ENCODE measurements at regions not wholly inside any gene's neighbourhood (a gene's known extent, or its start where the extent isn't known, plus 50 kb on each side); places are given as distances from the start of the nearest gene placed in this dataset.

DNA sequence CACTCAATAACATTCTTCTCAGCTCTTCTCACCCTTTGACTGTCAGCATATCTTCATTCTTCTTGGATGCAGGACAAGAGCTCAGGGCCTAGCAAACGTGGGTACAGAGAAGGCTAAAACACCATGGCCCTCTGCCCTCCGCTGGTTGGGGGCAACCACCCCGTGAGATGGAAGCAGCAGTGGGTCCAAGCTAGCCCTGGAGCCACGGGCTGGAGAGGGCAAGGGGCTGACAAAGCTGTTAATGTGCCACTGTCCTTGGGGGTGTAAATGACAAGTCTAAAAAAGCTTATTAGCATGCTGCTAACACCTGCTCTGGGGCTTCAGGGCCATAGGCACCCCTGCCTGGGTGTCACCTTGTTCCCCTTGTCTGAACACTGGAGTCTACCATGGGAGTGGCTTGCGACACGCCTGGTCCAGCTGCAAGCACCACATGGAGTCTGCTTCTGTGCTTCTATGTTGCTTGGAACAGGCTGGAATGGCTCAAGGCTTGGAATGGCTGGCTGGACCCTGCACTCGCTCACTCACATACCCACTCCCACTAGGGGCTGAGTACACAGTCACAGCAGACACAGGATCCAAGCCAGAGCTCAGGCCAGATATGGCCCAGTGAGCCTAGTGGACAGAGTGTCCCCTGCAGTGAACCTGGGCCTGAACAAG, 246.0 kb downstream of the PCDH10 start:
- intact Hi-C loops (cut with DNase I) = no loop called here
- no peak overlapping the region for H3K4me3 ChIP-seq
- H3K36me3 ChIP-seq = no peaks in the 10 kb centered on the region
- TF ChIP-seq, protein P1, sequence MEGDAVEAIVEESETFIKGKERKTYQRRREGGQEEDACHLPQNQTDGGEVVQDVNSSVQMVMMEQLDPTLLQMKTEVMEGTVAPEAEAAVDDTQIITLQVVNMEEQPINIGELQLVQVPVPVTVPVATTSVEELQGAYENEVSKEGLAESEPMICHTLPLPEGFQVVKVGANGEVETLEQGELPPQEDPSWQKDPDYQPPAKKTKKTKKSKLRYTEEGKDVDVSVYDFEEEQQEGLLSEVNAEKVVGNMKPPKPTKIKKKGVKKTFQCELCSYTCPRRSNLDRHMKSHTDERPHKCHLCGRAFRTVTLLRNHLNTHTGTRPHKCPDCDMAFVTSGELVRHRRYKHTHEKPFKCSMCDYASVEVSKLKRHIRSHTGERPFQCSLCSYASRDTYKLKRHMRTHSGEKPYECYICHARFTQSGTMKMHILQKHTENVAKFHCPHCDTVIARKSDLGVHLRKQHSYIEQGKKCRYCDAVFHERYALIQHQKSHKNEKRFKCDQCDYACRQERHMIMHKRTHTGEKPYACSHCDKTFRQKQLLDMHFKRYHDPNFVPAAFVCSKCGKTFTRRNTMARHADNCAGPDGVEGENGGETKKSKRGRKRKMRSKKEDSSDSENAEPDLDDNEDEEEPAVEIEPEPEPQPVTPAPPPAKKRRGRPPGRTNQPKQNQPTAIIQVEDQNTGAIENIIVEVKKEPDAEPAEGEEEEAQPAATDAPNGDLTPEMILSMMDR (IDR thresholded peaks at IDR 0.05) = no peak
- no peak overlapping the region for H3K27ac ChIP-seq
- no peak for DNase-seq
- H3K9me3 ChIP-seq = no peaks in the 10 kb centered on the region
- no peaks in the 10 kb centered on the region for H3K27me3 ChIP-seq
- 79 to 82% methylated on average over 7 of the region's 7 CpGs for WGBS, 2 donors
- ATAC-seq = no peak
- H3K4me1 ChIP-seq = no peaks in the 10 kb centered on the region

DNA sequence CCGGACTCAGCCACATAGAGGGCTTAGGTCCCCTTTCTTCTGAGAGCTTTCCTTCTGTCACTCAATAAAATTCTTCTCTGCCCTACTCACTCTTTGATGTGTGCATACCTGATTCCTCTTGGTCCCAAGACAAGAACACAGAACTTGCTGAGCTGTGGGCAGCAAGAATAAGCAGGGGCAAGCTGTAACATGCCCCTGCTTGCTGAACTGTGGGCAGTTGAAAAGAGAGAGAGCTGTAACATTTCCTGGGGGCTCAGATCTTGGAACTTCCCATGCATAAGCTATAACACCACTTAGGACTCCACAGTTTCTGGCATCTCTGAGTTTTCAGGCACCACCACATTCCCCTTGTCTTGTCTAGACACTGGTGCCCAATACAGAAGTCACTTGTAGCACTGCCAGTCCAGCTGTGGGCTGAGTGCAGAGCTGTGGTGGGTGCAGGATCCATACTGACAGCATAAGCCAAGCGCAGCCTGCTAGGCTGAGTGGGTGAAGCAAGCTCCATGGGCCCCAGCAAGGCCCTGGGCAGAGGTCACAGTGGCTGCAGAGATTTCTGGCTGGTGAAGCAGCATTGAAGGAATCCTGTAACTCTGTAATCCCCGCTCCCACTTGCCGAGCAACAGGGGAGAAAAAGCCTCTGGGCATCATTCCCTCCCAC, 241.2 kb downstream of the PCDH10 start:
- Histone ChIP-seq H3K4me1 (no peaks in the 10 kb centered on the region), H3K4me3 (no peak overlapping the region), H3K9me3 (no peaks in the 10 kb centered on the region), H3K27ac (no peak overlapping the region), H3K36me3 (no peaks in the 10 kb centered on the region), H3K27me3 (no peaks in the 10 kb centered on the region)
- 81 to 89% methylated on average over 4 of the region's 4 CpGs for WGBS, 2 donors
- no peak for ATAC-seq
- intact Hi-C loops (cut with DNase I) = no loop called here
- TF ChIP-seq, protein P1 (IDR thresholded peaks at IDR 0.05) = no peak
- DNase-seq = no peak

DNA sequence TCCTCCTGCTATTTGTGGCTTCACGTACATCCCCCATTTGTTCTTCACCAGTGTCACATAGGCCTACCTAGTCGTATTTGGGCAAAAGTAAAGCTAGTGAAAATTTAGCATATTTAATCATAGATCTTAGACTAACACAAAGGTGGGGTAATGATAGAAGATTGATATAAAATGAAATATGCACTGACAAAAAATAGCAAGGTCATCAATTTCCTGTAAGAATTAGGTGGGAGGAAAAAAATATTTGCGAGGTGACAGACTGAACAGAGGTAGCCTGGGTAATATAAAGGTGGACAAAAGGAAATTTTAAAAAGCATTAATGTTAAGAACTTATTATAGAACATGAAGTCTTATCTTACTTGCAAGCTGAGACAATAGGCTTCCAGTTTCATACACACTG, 239.9 kb downstream of the PCDH10 start:
- peaks cover 0 to 4% (median 0%) of the 10 kb centered on the region in 11 donors for H3K9me3 ChIP-seq
- TF ChIP-seq, protein P1 (IDR thresholded peaks at IDR 0.05) = no peak
- H3K27me3 ChIP-seq = no peaks in the 10 kb centered on the region
- WGBS, 2 donors = 81 to 84% methylated on average over 3 of the region's 3 CpGs
- no peaks in the 10 kb centered on the region for H3K36me3 ChIP-seq
- DNase-seq = no peak
- no peak overlapping the region for H3K4me3 ChIP-seq
- intact Hi-C loops (cut with DNase I) = no loop called here
- no peak overlapping the region for H3K27ac ChIP-seq
- ATAC-seq = no peak
- no peaks in the 10 kb centered on the region for H3K4me1 ChIP-seq

DNA sequence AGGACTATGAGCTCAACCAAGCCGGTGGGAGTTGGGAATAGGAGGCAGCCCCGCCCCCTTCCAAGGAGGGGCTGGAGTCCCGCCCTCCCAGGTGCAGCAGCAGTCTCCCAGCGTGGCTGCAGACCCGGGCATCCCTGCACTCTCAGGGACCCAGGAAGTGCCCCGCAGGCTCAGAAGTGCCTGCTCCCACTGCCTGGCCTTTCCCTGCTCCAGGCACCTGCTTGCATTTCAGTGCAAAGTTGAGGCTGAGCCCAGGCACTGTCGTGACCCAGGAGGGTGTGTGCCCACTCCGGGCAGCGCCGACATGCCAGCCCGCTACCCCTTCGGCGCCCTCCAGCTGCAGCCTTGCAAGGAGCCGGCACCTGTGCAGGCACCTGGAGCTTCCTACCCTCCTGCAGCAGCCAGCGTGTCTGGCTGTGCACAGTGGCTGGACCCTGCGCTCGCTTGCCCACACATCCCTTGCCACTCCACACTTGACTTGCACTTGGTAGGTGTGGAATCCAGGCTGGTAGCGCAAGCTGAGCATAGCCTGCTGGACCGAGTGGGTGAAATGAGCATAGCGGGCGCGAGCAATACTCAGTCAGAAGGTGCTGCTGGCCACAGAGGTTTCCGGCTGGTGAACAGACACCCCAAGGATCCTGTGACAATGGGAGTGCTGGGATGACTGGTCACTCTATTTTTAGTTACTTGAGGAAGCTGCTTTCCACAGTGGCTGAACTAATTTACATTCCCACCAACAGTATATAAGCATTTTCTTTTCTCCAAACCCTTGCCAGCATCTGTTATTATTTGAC, 236.3 kb downstream of the PCDH10 start:
- DNase-seq = no peak
- Histone ChIP-seq H3K4me3 (no peak overlapping the region), H3K9me3 (peaks cover 0 to 4% (median 0%) of the 10 kb centered on the region in 11 donors), H3K27me3 (no peaks in the 10 kb centered on the region), H3K27ac (no peak overlapping the region), H3K36me3 (no peaks in the 10 kb centered on the region), H3K4me1 (no peaks in the 10 kb centered on the region)
- intact Hi-C loops (cut with DNase I) = no loop called here
- TF ChIP-seq, protein P1 (IDR thresholded peaks at IDR 0.05) = no peak
- no peak for ATAC-seq
- WGBS, 2 donors = 87 to 89% methylated on average over 23 of the region's 23 CpGs
